SK-N-SH (cell line): ENCODE measurements at regions not wholly inside any gene's neighbourhood (a gene's known extent, or its start where the extent isn't known, plus 50 kb on each side); places are given as distances from the start of the nearest gene placed in this dataset.

Experiments
- CTCF ChIA-PET: fragments of 300-600, 350-600 bp; formaldehyde crosslinking; extraction: SDS; loops from one replicate; lab custom pipeline; 2021; lab: Yijun Ruan, JAX
- POLR2A ChIA-PET: fragments of 350-600 bp; sonication (Branson Sonifier 250); formaldehyde crosslinking; extraction: SDS; loops from one replicate; lab custom pipeline; 2020; ENCODE audit warnings: antibody characterized with exemption, inconsistent platforms; lab: Yijun Ruan, JAX
- DNase-seq: peaks from one replicate; pipeline ENCODE4 v3.0.0; 2012
- H2AFZ ChIP-seq: fragments of 200-600 bp; sonication (generic); 2 replicates; pipeline ENCODE4 v1.8.1; 2016; ENCODE audit warnings: antibody characterized with exemption, mild to moderate bottlenecking, low read depth
- H3F3A ChIP-seq: fragments of 200-600 bp; sonication (generic); replicated peaks from 2 replicates; pipeline ENCODE3; 2016; ENCODE audit warnings: antibody characterized with exemption, mild to moderate bottlenecking; ENCODE audit not compliant: insufficient read depth
- H3K27ac ChIP-seq, 2 experiments: fragments of 200-500 bp in 1 of 2; fragments of 200-600 bp in 1 of 2; sonication (Bioruptor generic) in 1 of 2; sonication (generic), shearing (Covaris generic) in 1 of 2; 2 replicates each; pipeline versions ENCODE4 v1.5.1 to v1.6.1; 2014 to 2016; ENCODE audit warnings: low read depth in 2 of 2, inconsistent platforms in 1 of 2, low read length in 1 of 2, mild to moderate bottlenecking in 1 of 2, mixed read lengths in 1 of 2
- H3K27me3 ChIP-seq: fragments of 200-600 bp; sonication (generic), shearing (Covaris generic); 2 replicates; pipeline ENCODE4 v1.6.1; 2016; ENCODE audit warnings: mixed run types; ENCODE audit not compliant: insufficient read depth
- H3K36me3 ChIP-seq, 2 experiments: fragments of 200-500 bp in 1 of 2; fragments of 200-600 bp in 1 of 2; sonication (Bioruptor generic) in 1 of 2; sonication (generic) in 1 of 2; replicated peaks in 1 of 2; 2 replicates each; pipeline versions ENCODE3 to v1.5.1; 2014 to 2016; ENCODE audit warnings: low read length in 1 of 2, mild to moderate bottlenecking in 1 of 2; ENCODE audit not compliant: insufficient read depth in 2 of 2, control insufficient read depth in 1 of 2
- H3K4me1 ChIP-seq, 2 experiments: fragments of 200-500 bp in 1 of 2; fragments of 200-600 bp in 1 of 2; sonication (Bioruptor generic) in 1 of 2; sonication (generic), shearing (Covaris generic) in 1 of 2; 2 replicates each; pipeline versions ENCODE4 v1.5.1 to v1.6.1; 2014 to 2016; ENCODE audit warnings: low read depth in 1 of 2, low read length in 1 of 2, mixed run types in 1 of 2; ENCODE audit not compliant: insufficient read depth in 2 of 2, control insufficient read depth in 1 of 2
- H3K4me2 ChIP-seq: fragments of 200-600 bp; sonication (generic), shearing (Covaris generic); 2 replicates; pipeline ENCODE4 v1.6.1; 2017; ENCODE audit warnings: mixed run types
- H3K4me3 ChIP-seq, 2 experiments: fragments of 200-500 bp in 1 of 2; fragments of 200-600 bp in 1 of 2; sonication (Bioruptor generic) in 1 of 2; sonication (generic), shearing (Covaris generic) in 1 of 2; 2 replicates each; pipeline versions ENCODE4 v1.5.1 to v1.8.1; 2014 to 2016; ENCODE audit warnings: low read depth in 2 of 2, inconsistent platforms in 1 of 2, low read length in 1 of 2, mild to moderate bottlenecking in 1 of 2, mixed read lengths in 1 of 2, moderate library complexity in 1 of 2
- H3K79me2 ChIP-seq: fragments of 200-600 bp; sonication (generic); 2 replicates; pipeline ENCODE4 v1.8.1; 2017; ENCODE audit warnings: mild to moderate bottlenecking; ENCODE audit not compliant: insufficient read depth
- H3K9ac ChIP-seq: fragments of 200-600 bp; sonication (generic); 2 replicates; pipeline ENCODE4 v1.6.1; 2017; ENCODE audit warnings: mixed run types
- H3K9me2 ChIP-seq: fragments of 200-600 bp; sonication (generic); 2 replicates; pipeline ENCODE4 v1.6.1; 2017; ENCODE audit warnings: mixed run types
- H3K9me3 ChIP-seq: fragments of 200-600 bp; sonication (generic); 2 replicates; pipeline ENCODE4 v1.6.1; 2017; ENCODE audit warnings: mixed run types, mild to moderate bottlenecking, moderate library complexity
- H4K20me1 ChIP-seq: fragments of 200-600 bp; sonication (generic); 2 replicates; pipeline ENCODE4 v1.6.1; 2017; ENCODE audit warnings: mild to moderate bottlenecking, mixed run types; ENCODE audit not compliant: insufficient read depth
- CHD2 ChIP-seq: fragments of 150-350 bp; IDR thresholded peaks from 2 replicates; pipeline ENCODE4 v1.6.1; 2018; ENCODE audit warnings: low read length; ENCODE audit not compliant: partially characterized antibody
- CTCF ChIP-seq: fragments of 200-600 bp; sonication (generic); IDR thresholded peaks from 2 replicates; pipeline ENCODE4 v1.6.1; 2017; ENCODE audit warnings: antibody characterized with exemption, mild to moderate bottlenecking, moderate library complexity
- ELF1 ChIP-seq: IDR thresholded peaks from 2 replicates; pipeline ENCODE4 v1.4.0; 2012
- EZH2phosphoT487 ChIP-seq: fragments of 200-600 bp; sonication (generic); IDR thresholded peaks from 2 replicates; pipeline ENCODE4 v1.6.1; 2017; ENCODE audit warnings: low read depth, mixed run types, mild to moderate bottlenecking, antibody characterized with exemption, moderate library complexity, borderline replicate concordance
- FOXJ3 ChIP-seq: sonication (generic); formaldehyde crosslinking; IDR thresholded peaks from 2 replicates; pipeline ENCODE4 v1.5.1; 2020; ENCODE audit warnings: mild to moderate bottlenecking, missing genetic modification reagents
- FOXM1 ChIP-seq: IDR thresholded peaks from 2 replicates; pipeline ENCODE4 v1.4.0; 2012; ENCODE audit warnings: low read depth, mild to moderate bottlenecking
- GABPA ChIP-seq: IDR thresholded peaks from 2 replicates; pipeline ENCODE4 v1.4.0; 2012; ENCODE audit warnings: low read depth, mild to moderate bottlenecking
- MAX ChIP-seq: IDR thresholded peaks from 2 replicates; pipeline ENCODE4 v1.4.0; 2012; ENCODE audit warnings: low read depth
- MEF2A ChIP-seq: IDR thresholded peaks from 2 replicates; pipeline ENCODE4 v1.4.0; 2012; ENCODE audit warnings: low read depth, borderline replicate concordance
- MXI1 ChIP-seq: IDR thresholded peaks from 2 replicates; pipeline ENCODE4 v1.6.1; 2012; ENCODE audit warnings: mild to moderate bottlenecking, low read depth, low read length, improper control_type of control experiment
- NFIC ChIP-seq: IDR thresholded peaks from 2 replicates; pipeline ENCODE4 v1.4.0; 2012; ENCODE audit warnings: borderline replicate concordance
- NRF1 ChIP-seq: IDR thresholded peaks from 2 replicates; pipeline ENCODE4 v1.6.1; 2012; ENCODE audit warnings: low read depth, mild to moderate bottlenecking, low read length
- PBX3 ChIP-seq: IDR thresholded peaks from 2 replicates; pipeline ENCODE4; 2012
- POLR2AphosphoS5 ChIP-seq: IDR thresholded peaks from 2 replicates; pipeline ENCODE4 v1.6.1; 2012; ENCODE audit warnings: low read depth, low read length
- RAD21 ChIP-seq: IDR thresholded peaks from 2 replicates; pipeline ENCODE4 v1.6.1; 2012; ENCODE audit warnings: mild to moderate bottlenecking, low read length
- RCOR1 ChIP-seq: fragments of 150-350 bp; IDR thresholded peaks from 2 replicates; pipeline ENCODE4 v1.6.1; 2017; ENCODE audit warnings: antibody characterized with exemption, low read length
- SMC3 ChIP-seq: IDR thresholded peaks from 2 replicates; pipeline ENCODE4 v1.6.1; 2012; ENCODE audit warnings: low read depth, low read length, improper control_type of control experiment
- TCF12 ChIP-seq: IDR thresholded peaks from 2 replicates; pipeline ENCODE4 v1.4.0; 2012
- TEAD4 ChIP-seq: IDR thresholded peaks from 2 replicates; pipeline ENCODE4 v1.4.0; 2012; ENCODE audit warnings: mild to moderate bottlenecking, borderline replicate concordance; ENCODE audit not compliant: insufficient read depth
- USF2 ChIP-seq: fragments of 150-350 bp; IDR thresholded peaks from 2 replicates; pipeline ENCODE4 v1.6.1; 2017; ENCODE audit warnings: antibody characterized with exemption, low read length, low read depth, borderline replicate concordance
- ZBTB33 ChIP-seq: IDR thresholded peaks from 2 replicates; pipeline ENCODE4 v1.4.0; 2012; ENCODE audit warnings: low read depth, borderline replicate concordance
- WGBS: methylation state at CpG from one replicate; pipeline ENCODE4 v1.1.6; 2017; ENCODE audit warnings: low lambda C conversion rate; 5-methylcytosine and 5-hydroxymethylcytosine counted together

- 69% methylated on average over 1 of the region's 1 CpG for WGBS
- Histone ChIP-seq H3K4me3 (no peak overlapping the region), H3K27me3 (no peaks in the 10 kb centered on the region), H3F3A (no peaks in the 10 kb centered on the region), H3K9ac (no peak overlapping the region), H3K9me3 (no peaks in the 10 kb centered on the region), H3K4me2 (no peak overlapping the region), H3K4me1 (no peaks in the 10 kb centered on the region), H3K79me2 (no peaks in the 10 kb centered on the region; the same call in 1 of the 2 replicates), H3K27ac (no peak overlapping the region), H3K36me3 (no peaks in the 10 kb centered on the region), H3K9me2 (no peaks in the 10 kb centered on the region; the same call in 1 of the 2 replicates), H4K20me1 (no peaks in the 10 kb centered on the region), H2AFZ (no peak overlapping the region)
- POLR2A ChIA-PET = no interaction called here
- no peak for TF ChIP-seq FOXM1
- no peak for TF ChIP-seq NFIC
- TF ChIP-seq NRF1 = no peak
- no peak for TF ChIP-seq MEF2A
- no peak for TF ChIP-seq FOXJ3 (CRISPR knock-in tag)
- TF ChIP-seq EZH2phosphoT487 = no peak
- TF ChIP-seq TEAD4 = no peak
- no peak for TF ChIP-seq TCF12
- no peak for DNase-seq
- CTCF ChIA-PET = no interaction called here
Measured at GRCh38 chr18:64712035-64712434, 563.1 kb upstream of the LINC00305 start.

GRCh38 chr18:64710105-64710861, 561.4 kb upstream of the LINC00305 start:
- Histone ChIP-seq H3K36me3 (no peaks in the 10 kb centered on the region), H3K79me2 (no peaks in the 10 kb centered on the region; the same call in 1 of the 2 replicates), H3K4me1 (no peaks in the 10 kb centered on the region), H3K9me3 (no peaks in the 10 kb centered on the region), H3K27ac (no peak overlapping the region), H4K20me1 (no peaks in the 10 kb centered on the region), H3K4me3 (no peak overlapping the region), H3K9ac (no peak overlapping the region), H3K4me2 (no peak overlapping the region), H3F3A (no peaks in the 10 kb centered on the region), H3K9me2 (no peaks in the 10 kb centered on the region; the same call in 1 of the 2 replicates), H2AFZ (no peak overlapping the region), H3K27me3 (no peaks in the 10 kb centered on the region)
- POLR2A ChIA-PET = no interaction called here
- no peak for DNase-seq
- CTCF ChIA-PET = interaction anchor here (1.6 kb wide), 1 partner anchor 12 kb away, joined by 3 read pairs; no protein-coding TSS in a partner anchor
- 12% methylated on average over 2 of the region's 2 CpGs for WGBS
- TF ChIP-seq CHD2 = no peak
- no peak for TF ChIP-seq NFIC
- TF ChIP-seq MXI1 = no peak
- no peak for TF ChIP-seq TCF12
- TF ChIP-seq MAX = no peak
- TF ChIP-seq ZBTB33 = no peak
- TF ChIP-seq RCOR1 = no peak
- TF ChIP-seq PBX3 = no peak
- TF ChIP-seq POLR2AphosphoS5 = no peak
- no peak for TF ChIP-seq GABPA
- no peak for TF ChIP-seq FOXM1
- no peak for TF ChIP-seq CTCF
- no peak for TF ChIP-seq ELF1
- TF ChIP-seq SMC3 = no peak
- TF ChIP-seq RAD21 = no peak
- no peak for TF ChIP-seq USF2
